ENCODE measurements at regions not wholly inside any gene's neighbourhood (a gene's known extent, or its start where the extent isn't known, plus 50 kb on each side); places are given as distances from the start of the nearest gene placed in this dataset.

DNA sequence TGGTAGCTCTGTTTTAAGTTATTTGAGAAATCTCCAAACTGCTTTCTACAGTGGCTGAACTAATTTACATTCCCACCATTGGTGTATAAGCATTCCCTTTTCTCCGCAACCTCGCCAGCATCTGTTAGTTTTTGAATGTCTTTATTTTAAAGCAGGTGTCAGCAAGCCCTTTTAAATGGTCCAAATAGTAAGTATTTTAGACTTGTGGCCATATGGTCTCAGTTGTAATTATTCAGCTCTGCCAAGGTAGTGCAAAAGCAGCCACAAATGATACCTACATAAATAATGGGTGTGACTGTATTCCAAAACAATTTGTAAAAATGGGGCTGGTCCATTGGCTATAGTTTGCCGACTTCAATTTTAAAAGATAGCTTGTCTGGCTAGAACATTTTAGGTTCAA is 58.7 kb upstream of the TMTC4 start:
- Histone ChIP-seq H3K79me1 (ENCODE audit: low read length) (no peaks in the 10 kb centered on the region), H3K9me3 (ENCODE audit: insufficient read depth, low read depth, low read length) (no peaks in the 10 kb centered on the region), H3K79me2 (ENCODE audit: control insufficient read depth, insufficient read depth, low read length, poor library complexity) (no peaks in the 10 kb centered on the region), H3K27ac (ENCODE audit: low read depth, low read length) (no peak overlapping the region), H2AK5ac (ENCODE audit: low read length) (no peak overlapping the region), H3K4me1 (ENCODE audit: control insufficient read depth in 1 of 2, insufficient read depth in 2 of 2, low read length in 2 of 2) (peaks cover 0 to 2% of the 10 kb centered on the region in 2 experiments), H3K14ac (ENCODE audit: low read length) (no peak overlapping the region), H3K18ac (ENCODE audit: low read length) (no peak overlapping the region), H3K23ac (ENCODE audit: low read length) (no peak overlapping the region), H3K4me2 (ENCODE audit: low read length) (no peak overlapping the region), H3K27me3 (ENCODE audit: insufficient read depth, low read length) (no peaks in the 10 kb centered on the region), H2BK120ac (ENCODE audit: insufficient read depth, low read length, poor library complexity) (no peak overlapping the region), H3K9ac (ENCODE audit: low read length) (no peak overlapping the region), H4K12ac (ENCODE audit: low read depth, low read length) (no peak overlapping the region), H2BK12ac (ENCODE audit: low read length) (no peak overlapping the region), H4K8ac (ENCODE audit: low read depth, low read length) (no peak overlapping the region), H3K4ac (ENCODE audit: low read depth, low read length) (no peak overlapping the region), H3K4me3 (ENCODE audit: low read depth, low read length) (no peak overlapping the region), H2BK5ac (ENCODE audit: low read depth, low read length, poor library complexity) (no peak overlapping the region), H3K36me3 (ENCODE audit: control insufficient read depth in 1 of 2, insufficient read depth in 2 of 2, low read length in 2 of 2) (no peaks in the 10 kb centered on the region), H4K91ac (ENCODE audit: low read depth, low read length) (no peak overlapping the region), H2AFZ (ENCODE audit: insufficient read depth, low read length, poor library complexity) (no peak overlapping the region)
- WGBS (ENCODE audit: extremely low coverage, insufficient coverage, insufficient read length), result no CpG with 5 or more reads among the region's 3 CpGs
- DNase-seq, result no peak

DNA sequence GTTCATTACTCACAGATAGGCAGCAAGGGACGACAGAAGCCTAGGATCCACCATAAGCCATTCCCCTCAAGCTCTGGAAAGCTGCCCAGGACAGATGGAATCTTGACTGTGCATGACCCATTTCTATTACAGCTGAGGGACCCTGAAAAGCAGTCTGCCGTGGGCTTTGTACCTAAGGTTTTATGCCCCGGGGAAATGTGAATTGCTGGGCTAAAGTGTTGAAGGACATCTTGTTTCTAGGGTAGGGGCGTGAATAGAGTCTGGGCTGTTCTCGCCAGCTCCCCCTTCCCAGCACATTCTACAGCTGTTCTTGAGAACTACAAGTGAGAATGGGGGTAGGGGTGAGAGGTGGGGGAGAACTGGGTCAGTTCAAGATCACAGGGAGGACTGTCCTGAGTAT is 53.6 kb upstream of the TMTC4 start:
- no peaks in the 10 kb centered on the region for H3K4me1 ChIP-seq (ENCODE audit: control insufficient read depth in 1 of 2, insufficient read depth in 2 of 2, low read length in 2 of 2)
- H3K79me1 ChIP-seq (ENCODE audit: low read length), result no peaks in the 10 kb centered on the region

DNA sequence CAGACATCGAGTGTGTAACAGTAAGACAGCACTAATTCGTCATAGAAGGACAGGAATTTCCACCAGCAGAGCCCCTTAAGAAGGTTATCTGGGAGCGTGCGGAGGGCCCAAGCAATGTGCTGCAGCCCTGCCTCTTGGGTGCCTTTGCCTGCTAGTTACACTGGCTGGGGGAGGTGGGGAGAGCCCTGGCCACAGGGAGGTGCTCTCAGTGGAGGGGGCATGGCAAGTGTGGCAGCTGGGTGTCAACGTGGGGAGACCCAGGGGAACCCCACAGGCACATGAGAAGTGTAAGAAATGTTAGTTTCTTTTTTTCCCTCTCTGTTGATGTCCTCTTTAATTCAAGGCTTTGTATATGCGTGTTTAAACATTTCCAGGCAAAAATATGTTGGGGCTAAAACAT is 50.9 kb upstream of the TMTC4 start:
- no peak overlapping the region for H2BK12ac ChIP-seq (ENCODE audit: low read length)
- H3K4me1 ChIP-seq (ENCODE audit: control insufficient read depth in 1 of 2, insufficient read depth in 2 of 2, low read length in 2 of 2), result no peaks in the 10 kb centered on the region
- no peak overlapping the region for H3K4me3 ChIP-seq (ENCODE audit: low read depth, low read length)
- H3K27ac ChIP-seq (ENCODE audit: low read depth, low read length), result no peak overlapping the region
- no peak overlapping the region for H3K9ac ChIP-seq (ENCODE audit: low read length)
- no peak overlapping the region for H3K14ac ChIP-seq (ENCODE audit: low read length)
- no peaks in the 10 kb centered on the region for H3K27me3 ChIP-seq (ENCODE audit: insufficient read depth, low read length)
- no peak overlapping the region for H4K12ac ChIP-seq (ENCODE audit: low read depth, low read length)
- DNase-seq, result no peak
- no peak overlapping the region for H3K4me2 ChIP-seq (ENCODE audit: low read length)
- H3K79me2 ChIP-seq (ENCODE audit: control insufficient read depth, insufficient read depth, low read length, poor library complexity), result no peaks in the 10 kb centered on the region
- H2AFZ ChIP-seq (ENCODE audit: insufficient read depth, low read length, poor library complexity), result no peak overlapping the region
- no peak overlapping the region for H3K18ac ChIP-seq (ENCODE audit: low read length)
- no peak overlapping the region for H2BK5ac ChIP-seq (ENCODE audit: low read depth, low read length, poor library complexity)
- no peak overlapping the region for H3K4ac ChIP-seq (ENCODE audit: low read depth, low read length)
- H2AK5ac ChIP-seq (ENCODE audit: low read length), result no peak overlapping the region
- H4K91ac ChIP-seq (ENCODE audit: low read depth, low read length), result no peak overlapping the region
- H3K79me1 ChIP-seq (ENCODE audit: low read length), result no peaks in the 10 kb centered on the region
- H3K23ac ChIP-seq (ENCODE audit: low read length), result no peak overlapping the region
- no CpG with 5 or more reads among the region's 6 CpGs for WGBS (ENCODE audit: extremely low coverage, insufficient coverage, insufficient read length)
- no peaks in the 10 kb centered on the region for H3K36me3 ChIP-seq (ENCODE audit: control insufficient read depth in 1 of 2, insufficient read depth in 2 of 2, low read length in 2 of 2)
- H3K9me3 ChIP-seq (ENCODE audit: insufficient read depth, low read depth, low read length), result no peaks in the 10 kb centered on the region
- H4K8ac ChIP-seq (ENCODE audit: low read depth, low read length), result no peak overlapping the region
- H2BK120ac ChIP-seq (ENCODE audit: insufficient read depth, low read length, poor library complexity), result no peak overlapping the region

More for the DNA sequence above, 53.6 kb upstream of the TMTC4 start:
- H2BK120ac ChIP-seq (ENCODE audit: insufficient read depth, low read length, poor library complexity), result no peak overlapping the region
- no peak overlapping the region for H3K4me3 ChIP-seq (ENCODE audit: low read depth, low read length)
- H4K12ac ChIP-seq (ENCODE audit: low read depth, low read length), result no peak overlapping the region
- H3K27ac ChIP-seq (ENCODE audit: low read depth, low read length), result no peak overlapping the region
- H3K27me3 ChIP-seq (ENCODE audit: insufficient read depth, low read length), result no peaks in the 10 kb centered on the region
- H3K79me2 ChIP-seq (ENCODE audit: control insufficient read depth, insufficient read depth, low read length, poor library complexity), result no peaks in the 10 kb centered on the region
- H2AK5ac ChIP-seq (ENCODE audit: low read length), result no peak overlapping the region
- H3K14ac ChIP-seq (ENCODE audit: low read length), result no peak overlapping the region
- no peak overlapping the region for H2AFZ ChIP-seq (ENCODE audit: insufficient read depth, low read length, poor library complexity)
- no peaks in the 10 kb centered on the region for H3K36me3 ChIP-seq (ENCODE audit: control insufficient read depth in 1 of 2, insufficient read depth in 2 of 2, low read length in 2 of 2)
- no peak overlapping the region for H2BK5ac ChIP-seq (ENCODE audit: low read depth, low read length, poor library complexity)
- no peak overlapping the region for H3K9ac ChIP-seq (ENCODE audit: low read length)
- no peak overlapping the region for H3K4me2 ChIP-seq (ENCODE audit: low read length)
- no peaks in the 10 kb centered on the region for H3K9me3 ChIP-seq (ENCODE audit: insufficient read depth, low read depth, low read length)
- H3K23ac ChIP-seq (ENCODE audit: low read length), result no peak overlapping the region
- no peak for DNase-seq
- no peak overlapping the region for H3K4ac ChIP-seq (ENCODE audit: low read depth, low read length)
- no peak overlapping the region for H4K91ac ChIP-seq (ENCODE audit: low read depth, low read length)
- no peak overlapping the region for H2BK12ac ChIP-seq (ENCODE audit: low read length)
- no CpG with 5 or more reads among the region's 5 CpGs for WGBS (ENCODE audit: extremely low coverage, insufficient coverage, insufficient read length)
- H4K8ac ChIP-seq (ENCODE audit: low read depth, low read length), result no peak overlapping the region
- H3K18ac ChIP-seq (ENCODE audit: low read length), result no peak overlapping the region

DNA sequence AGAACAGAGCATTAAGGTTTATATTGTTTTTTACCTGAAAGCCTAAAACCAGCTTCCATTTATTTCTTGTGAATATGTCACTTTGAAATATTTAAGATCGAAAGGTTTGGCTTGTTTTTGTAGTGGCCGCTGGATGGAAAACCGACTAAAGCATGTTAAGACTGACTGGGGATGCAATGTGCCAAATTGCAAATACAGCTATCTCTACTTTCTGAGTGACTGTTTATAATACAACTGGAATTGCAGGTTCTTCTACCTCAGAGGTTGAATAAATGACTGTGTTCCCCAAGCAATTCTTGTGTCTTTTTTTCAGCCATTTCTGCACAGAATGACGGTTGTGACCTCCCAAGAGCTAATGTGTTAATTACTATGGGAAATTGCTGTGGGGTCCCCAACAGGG is 50.0 kb upstream of the TMTC4 start:
- H3K4me2 ChIP-seq (ENCODE audit: low read length), result no peak overlapping the region
- no peaks in the 10 kb centered on the region for H3K79me2 ChIP-seq (ENCODE audit: control insufficient read depth, insufficient read depth, low read length, poor library complexity)
- H3K18ac ChIP-seq (ENCODE audit: low read length), result no peak overlapping the region
- no peak overlapping the region for H2AFZ ChIP-seq (ENCODE audit: insufficient read depth, low read length, poor library complexity)
- H3K14ac ChIP-seq (ENCODE audit: low read length), result no peak overlapping the region
- no peak overlapping the region for H4K8ac ChIP-seq (ENCODE audit: low read depth, low read length)
- no peak overlapping the region for H4K91ac ChIP-seq (ENCODE audit: low read depth, low read length)
- no peak overlapping the region for H3K4ac ChIP-seq (ENCODE audit: low read depth, low read length)
- H3K9ac ChIP-seq (ENCODE audit: low read length), result no peak overlapping the region
- no peak overlapping the region for H2BK120ac ChIP-seq (ENCODE audit: insufficient read depth, low read length, poor library complexity)
- no peak overlapping the region for H3K27ac ChIP-seq (ENCODE audit: low read depth, low read length)
- H3K4me3 ChIP-seq (ENCODE audit: low read depth, low read length), result no peak overlapping the region
- DNase-seq, result no peak
- H2AK5ac ChIP-seq (ENCODE audit: low read length), result no peak overlapping the region
- H3K23ac ChIP-seq (ENCODE audit: low read length), result no peak overlapping the region
- no peaks in the 10 kb centered on the region for H3K36me3 ChIP-seq (ENCODE audit: control insufficient read depth in 1 of 2, insufficient read depth in 2 of 2, low read length in 2 of 2)
- H2BK5ac ChIP-seq (ENCODE audit: low read depth, low read length, poor library complexity), result no peak overlapping the region
- H4K12ac ChIP-seq (ENCODE audit: low read depth, low read length), result no peak overlapping the region
- no CpG with 5 or more reads among the region's 4 CpGs for WGBS (ENCODE audit: extremely low coverage, insufficient coverage, insufficient read length)
- H2BK12ac ChIP-seq (ENCODE audit: low read length), result no peak overlapping the region
- H3K79me1 ChIP-seq (ENCODE audit: low read length), result no peaks in the 10 kb centered on the region
- no peaks in the 10 kb centered on the region for H3K9me3 ChIP-seq (ENCODE audit: insufficient read depth, low read depth, low read length)
- H3K4me1 ChIP-seq (ENCODE audit: control insufficient read depth in 1 of 2, insufficient read depth in 2 of 2, low read length in 2 of 2), result no peaks in the 10 kb centered on the region
- no peaks in the 10 kb centered on the region for H3K27me3 ChIP-seq (ENCODE audit: insufficient read depth, low read length)

Measured in trophoblast cell (in vitro differentiated cells and primary cell).